ENCODE measurements at regions not wholly inside any gene's neighbourhood (a gene's known extent, or its start where the extent isn't known, plus 50 kb on each side); places are given as distances from the start of the nearest gene placed in this dataset.

- H3K4me1 Mint-ChIP-seq (ENCODE audit: unreplicated experiment) = peaks cover 3% of the 10 kb centered on the region
- H3K9me3 Mint-ChIP-seq (ENCODE audit: unreplicated experiment) = peaks cover 16% of the 10 kb centered on the region
- DNase-seq (ENCODE audit: extremely low spot score, unreplicated experiment) = no peak
- TF ChIP-seq, protein P1, sequence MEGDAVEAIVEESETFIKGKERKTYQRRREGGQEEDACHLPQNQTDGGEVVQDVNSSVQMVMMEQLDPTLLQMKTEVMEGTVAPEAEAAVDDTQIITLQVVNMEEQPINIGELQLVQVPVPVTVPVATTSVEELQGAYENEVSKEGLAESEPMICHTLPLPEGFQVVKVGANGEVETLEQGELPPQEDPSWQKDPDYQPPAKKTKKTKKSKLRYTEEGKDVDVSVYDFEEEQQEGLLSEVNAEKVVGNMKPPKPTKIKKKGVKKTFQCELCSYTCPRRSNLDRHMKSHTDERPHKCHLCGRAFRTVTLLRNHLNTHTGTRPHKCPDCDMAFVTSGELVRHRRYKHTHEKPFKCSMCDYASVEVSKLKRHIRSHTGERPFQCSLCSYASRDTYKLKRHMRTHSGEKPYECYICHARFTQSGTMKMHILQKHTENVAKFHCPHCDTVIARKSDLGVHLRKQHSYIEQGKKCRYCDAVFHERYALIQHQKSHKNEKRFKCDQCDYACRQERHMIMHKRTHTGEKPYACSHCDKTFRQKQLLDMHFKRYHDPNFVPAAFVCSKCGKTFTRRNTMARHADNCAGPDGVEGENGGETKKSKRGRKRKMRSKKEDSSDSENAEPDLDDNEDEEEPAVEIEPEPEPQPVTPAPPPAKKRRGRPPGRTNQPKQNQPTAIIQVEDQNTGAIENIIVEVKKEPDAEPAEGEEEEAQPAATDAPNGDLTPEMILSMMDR (IDR thresholded peaks at IDR 0.05) = no peak
- no peaks in the 10 kb centered on the region for H3K36me3 Mint-ChIP-seq (ENCODE audit: unreplicated experiment)
- no peaks in the 10 kb centered on the region for H3K27me3 Mint-ChIP-seq (ENCODE audit: unreplicated experiment)
- H3K4me3 Mint-ChIP-seq (ENCODE audit: unreplicated experiment) = no peak overlapping the region
- peak overlapping the region; percentile 36 for H3K27ac Mint-ChIP-seq (ENCODE audit: unreplicated experiment)
Measured at GRCh38 chr14:87628129-87628528, 364.9 kb downstream of the GALC start.

- no peaks in the 10 kb centered on the region for H3K27me3 Mint-ChIP-seq (ENCODE audit: unreplicated experiment)
- H3K4me3 Mint-ChIP-seq (ENCODE audit: unreplicated experiment) = no peak overlapping the region
- no peaks in the 10 kb centered on the region for H3K36me3 Mint-ChIP-seq (ENCODE audit: unreplicated experiment)
- TF ChIP-seq, protein P1 (IDR thresholded peaks at IDR 0.05) = no peak
- H3K9me3 Mint-ChIP-seq (ENCODE audit: unreplicated experiment) = peaks cover 21% of the 10 kb centered on the region
- no peak overlapping the region for H3K27ac Mint-ChIP-seq (ENCODE audit: unreplicated experiment)
- peaks cover 3% of the 10 kb centered on the region for H3K4me1 Mint-ChIP-seq (ENCODE audit: unreplicated experiment)
- no peak for DNase-seq (ENCODE audit: extremely low spot score, unreplicated experiment)
Measured at GRCh38 chr14:87626266-87626665, 366.7 kb downstream of the GALC start.

DNA sequence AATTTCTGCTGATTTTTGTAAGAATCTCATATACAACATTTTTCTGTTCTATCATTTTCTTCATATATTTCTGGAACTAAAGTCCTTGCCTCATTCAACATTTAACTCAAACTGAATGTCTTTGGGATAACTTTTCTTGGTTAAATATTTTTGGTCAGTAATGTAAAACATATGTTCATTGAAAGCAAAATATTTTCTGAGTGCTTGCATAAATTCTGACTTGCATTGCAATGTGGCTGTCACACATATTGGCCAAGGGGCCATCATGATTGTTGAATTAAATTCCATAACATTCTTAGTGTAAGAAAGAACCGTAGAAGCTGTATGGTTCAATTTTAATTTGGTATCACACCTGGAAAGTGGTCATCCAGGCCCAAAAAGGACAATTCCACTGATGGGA lies 369.4 kb downstream of the GALC start:
- peaks cover 12% of the 10 kb centered on the region for H3K9me3 Mint-ChIP-seq (ENCODE audit: unreplicated experiment)
- no peak overlapping the region for H3K4me3 Mint-ChIP-seq (ENCODE audit: unreplicated experiment)
- TF ChIP-seq, protein P1 (IDR thresholded peaks at IDR 0.05) = no peak
- H3K27ac Mint-ChIP-seq (ENCODE audit: unreplicated experiment) = no peak overlapping the region
- peaks cover 3% of the 10 kb centered on the region for H3K4me1 Mint-ChIP-seq (ENCODE audit: unreplicated experiment)
- no peak for DNase-seq (ENCODE audit: extremely low spot score, unreplicated experiment)
- H3K36me3 Mint-ChIP-seq (ENCODE audit: unreplicated experiment) = no peaks in the 10 kb centered on the region
- H3K27me3 Mint-ChIP-seq (ENCODE audit: unreplicated experiment) = no peaks in the 10 kb centered on the region

GRCh38 chr14:87617079-87617478 lies 375.9 kb downstream of the GALC start:
- Mint-ChIP-seq H3K27ac (ENCODE audit: unreplicated experiment) (no peak overlapping the region), H3K4me1 (ENCODE audit: unreplicated experiment) (no peaks in the 10 kb centered on the region), H3K36me3 (ENCODE audit: unreplicated experiment) (no peaks in the 10 kb centered on the region), H3K27me3 (ENCODE audit: unreplicated experiment) (no peaks in the 10 kb centered on the region), H3K4me3 (ENCODE audit: unreplicated experiment) (no peak overlapping the region), H3K9me3 (ENCODE audit: unreplicated experiment) (peaks cover 3% of the 10 kb centered on the region)
- no peak for DNase-seq (ENCODE audit: extremely low spot score, unreplicated experiment)
- TF ChIP-seq, protein P1 (IDR thresholded peaks at IDR 0.05) = no peak

- H3K4me3 Mint-ChIP-seq (ENCODE audit: unreplicated experiment) = no peak overlapping the region
- H3K36me3 Mint-ChIP-seq (ENCODE audit: unreplicated experiment) = no peaks in the 10 kb centered on the region
- H3K4me1 Mint-ChIP-seq (ENCODE audit: unreplicated experiment) = no peaks in the 10 kb centered on the region
- TF ChIP-seq, protein P1 (IDR thresholded peaks at IDR 0.05) = peak; percentile 83
- no peak overlapping the region for H3K27ac Mint-ChIP-seq (ENCODE audit: unreplicated experiment)
- H3K27me3 Mint-ChIP-seq (ENCODE audit: unreplicated experiment) = no peaks in the 10 kb centered on the region
- DNase-seq (ENCODE audit: extremely low spot score, unreplicated experiment) = no peak
- no peaks in the 10 kb centered on the region for H3K9me3 Mint-ChIP-seq (ENCODE audit: unreplicated experiment)
Measured at GRCh38 chr14:87615822-87616679, 376.9 kb downstream of the GALC start.

Data from osteocyte (in vitro differentiated cells).